GM21576 (cell line): ENCODE measurements at regions not wholly inside any gene's neighbourhood (a gene's known extent, or its start where the extent isn't known, plus 50 kb on each side); places are given as distances from the start of the nearest gene placed in this dataset.

ENCODE experiments used
- ATAC-seq: cut with Tn5 transposase; IDR thresholded peaks from one replicate; pipeline ENCODE4 v1.9.1; 2021; ENCODE audit warnings: mild to moderate bottlenecking, moderate library complexity; ENCODE audit not compliant: unreplicated experiment

DNA sequence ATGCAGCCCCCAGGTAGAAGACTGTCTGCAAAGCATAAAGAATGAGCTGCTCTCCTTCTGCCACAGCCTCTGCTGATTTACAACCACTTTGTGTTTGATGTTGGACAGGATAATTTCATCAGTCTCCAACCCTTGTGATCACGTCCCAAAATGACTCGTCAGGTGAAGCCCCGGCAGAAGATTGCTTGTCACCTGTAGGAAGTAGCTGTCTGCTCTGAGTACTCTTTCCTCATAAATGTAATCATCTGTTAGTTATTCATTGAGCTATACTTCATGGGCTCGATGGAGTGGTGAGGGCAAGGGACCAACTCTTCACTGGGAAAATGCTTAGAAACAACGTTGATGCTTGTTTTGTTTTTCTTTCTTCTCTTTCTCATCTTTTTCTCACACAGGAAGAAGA, 290.9 kb upstream of the SP8 start:
- no peak for ATAC-seq

GRCh38 chr7:21084286-21084685, 297.6 kb upstream of the SP8 start:
- no peak for ATAC-seq

- no peak for ATAC-seq
Measured at GRCh38 chr7:21086688-21087087, 300.0 kb upstream of the SP8 start.

GRCh38 chr7:21089653-21090052, 303.0 kb upstream of the SP8 start:
- no peak for ATAC-seq

GRCh38 chr7:21092766-21093702, 306.3 kb upstream of the SP8 start:
- no peak for ATAC-seq

GRCh38 chr7:21094589-21094988, 307.9 kb upstream of the SP8 start:
- ATAC-seq: no peak

DNA sequence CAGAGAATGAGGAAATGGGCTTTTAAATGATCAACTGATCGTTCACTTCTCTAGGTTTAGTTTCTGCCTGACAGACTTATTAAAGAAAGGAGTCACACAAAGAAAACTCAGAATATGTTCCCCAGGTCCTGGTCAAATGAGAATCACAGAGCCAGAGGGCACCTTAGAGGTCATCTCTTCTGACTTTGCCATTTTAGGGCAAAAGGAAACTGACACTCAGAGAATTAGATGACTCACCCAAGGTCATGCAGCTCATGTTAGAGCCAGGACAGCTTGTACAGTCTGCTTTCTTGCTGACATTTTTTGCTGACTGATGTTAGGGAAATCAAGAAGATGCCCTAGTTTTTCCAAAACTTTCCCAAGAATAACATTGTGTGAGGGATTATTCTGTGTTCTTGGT, 312.7 kb upstream of the SP8 start:
- ATAC-seq: no peak

DNA sequence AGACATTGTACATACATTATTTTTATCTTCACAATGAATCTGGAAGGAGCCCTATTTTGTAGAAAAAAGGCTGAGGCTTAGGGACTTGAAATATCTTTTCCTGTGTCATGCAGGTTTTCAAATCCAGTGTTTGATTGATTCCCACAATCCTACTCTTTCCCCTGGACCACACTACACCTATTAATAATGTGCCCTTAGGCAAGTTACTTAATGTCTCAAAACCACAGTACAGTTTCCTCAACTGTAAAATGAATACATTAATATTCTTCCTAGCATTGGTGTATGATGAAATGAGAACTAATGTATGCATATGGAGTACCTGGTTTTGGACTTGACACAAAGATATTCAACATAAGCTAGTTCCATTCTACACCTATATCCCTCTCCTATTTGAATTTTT, 313.3 kb upstream of the SP8 start:
- ATAC-seq: no peak

DNA sequence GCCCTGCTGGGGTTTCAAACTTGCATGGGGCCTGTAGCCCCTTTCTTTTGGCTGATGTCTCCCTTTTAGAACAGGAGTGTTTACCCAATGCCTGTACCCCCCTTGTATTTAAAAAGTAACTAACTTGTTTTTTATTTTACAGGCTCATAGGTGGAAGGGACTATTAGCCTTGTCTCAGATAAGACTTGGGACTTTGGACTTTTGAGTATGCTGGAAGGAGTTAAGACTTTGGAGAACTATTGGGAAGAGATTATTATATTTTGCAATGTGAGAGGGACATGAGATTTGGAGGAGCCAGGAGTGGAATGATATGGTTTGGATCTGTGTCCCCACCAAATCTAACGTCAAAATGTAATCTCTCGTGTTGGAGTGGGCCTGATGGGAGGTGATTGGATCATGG, 314.9 kb upstream of the SP8 start:
- ATAC-seq: no peak

DNA sequence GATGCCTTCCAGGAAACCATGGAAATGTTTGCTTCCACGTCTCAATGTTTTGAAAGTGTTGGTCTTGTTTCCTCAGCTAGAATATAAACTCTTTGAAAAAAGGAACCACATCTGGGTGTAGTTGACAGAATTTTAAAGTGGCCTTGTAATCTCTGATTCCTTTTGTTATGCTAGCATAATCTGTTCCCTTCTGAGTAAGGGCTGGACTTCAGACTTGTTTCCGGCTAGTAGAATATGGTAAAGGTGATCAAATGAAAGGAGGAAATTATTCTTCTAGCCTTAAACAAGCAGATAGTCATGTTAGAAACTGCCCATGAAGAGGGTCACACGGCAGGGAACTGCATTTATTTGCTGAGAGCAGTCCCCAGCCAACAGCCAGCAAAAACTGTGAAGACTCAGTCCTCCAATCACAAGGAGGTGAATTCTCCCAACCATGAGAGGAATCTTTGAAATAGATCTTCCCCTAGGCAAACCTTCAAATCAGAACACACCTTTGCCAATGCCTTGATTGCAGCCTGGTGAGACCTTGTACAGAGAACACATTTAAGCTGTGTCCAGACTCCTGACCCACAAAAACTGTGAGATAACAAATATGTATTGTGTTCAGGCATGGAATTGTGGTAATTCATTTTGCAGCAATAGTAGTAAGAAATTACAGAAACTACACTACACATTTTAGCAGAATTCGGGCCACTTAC, 316.9 kb upstream of the SP8 start:
- ATAC-seq: no peak

DNA sequence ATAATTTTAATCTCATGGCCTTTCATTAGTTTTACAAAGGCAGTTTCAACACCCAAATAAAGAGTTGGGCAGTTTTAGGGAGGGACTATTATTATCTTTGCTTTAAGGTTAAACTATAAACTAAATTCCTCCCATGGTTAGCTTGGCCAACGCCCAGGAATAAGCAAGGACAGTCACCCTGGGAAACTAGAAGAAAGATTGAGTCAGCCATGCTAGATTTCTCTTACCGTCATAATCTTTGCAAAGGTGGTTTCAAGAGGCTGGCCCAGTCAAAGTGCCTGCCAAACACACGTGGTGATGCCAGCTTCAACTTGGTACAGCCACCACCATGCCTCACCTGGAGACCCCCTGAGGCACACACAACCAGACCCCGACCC, 317.4 kb upstream of the SP8 start:
- ATAC-seq: no peak

DNA sequence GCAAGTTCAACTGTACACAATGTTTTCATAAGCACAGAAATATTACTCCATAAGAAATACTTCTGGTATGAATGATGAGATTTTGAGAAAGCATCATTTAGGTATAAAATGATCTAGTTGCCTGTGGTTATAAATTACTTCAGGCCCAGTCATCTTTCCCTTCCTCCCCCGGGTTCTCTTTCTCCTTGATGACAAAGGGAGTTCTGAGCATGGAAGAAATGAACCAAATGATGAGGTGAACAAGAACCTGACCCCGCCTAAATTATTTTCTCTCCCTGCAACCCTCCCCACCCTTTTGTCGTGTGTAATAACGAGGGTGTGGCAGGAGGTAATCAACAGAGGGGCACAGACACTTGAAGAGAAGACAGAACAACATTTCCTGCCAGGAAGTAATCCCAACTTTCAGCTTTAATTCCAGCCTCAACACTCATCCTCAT, 319.6 kb upstream of the SP8 start:
- ATAC-seq: no peak

- no peak for ATAC-seq
Measured at GRCh38 chr7:21107101-21107500, 320.4 kb upstream of the SP8 start.

DNA sequence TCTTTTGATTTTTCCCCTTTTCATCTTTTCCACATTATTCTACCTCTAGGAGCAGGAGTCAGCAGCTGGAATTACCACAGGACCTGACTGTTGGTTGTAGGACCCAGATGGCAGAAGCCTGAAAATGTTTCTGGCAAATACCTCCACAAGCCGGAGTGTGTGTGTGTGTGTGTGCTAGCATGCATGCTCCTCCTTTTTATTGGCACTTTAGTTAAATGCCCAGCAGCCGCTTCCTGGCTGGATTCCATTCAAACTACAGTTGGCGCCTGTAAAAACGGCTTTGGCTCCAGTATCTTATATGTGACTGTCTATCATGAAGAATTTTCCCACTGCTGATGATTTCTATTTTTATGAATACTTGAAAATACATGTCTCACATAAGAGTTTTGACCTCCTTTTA, 319.7 kb upstream of the SP4 start:
- no peak for ATAC-seq

DNA sequence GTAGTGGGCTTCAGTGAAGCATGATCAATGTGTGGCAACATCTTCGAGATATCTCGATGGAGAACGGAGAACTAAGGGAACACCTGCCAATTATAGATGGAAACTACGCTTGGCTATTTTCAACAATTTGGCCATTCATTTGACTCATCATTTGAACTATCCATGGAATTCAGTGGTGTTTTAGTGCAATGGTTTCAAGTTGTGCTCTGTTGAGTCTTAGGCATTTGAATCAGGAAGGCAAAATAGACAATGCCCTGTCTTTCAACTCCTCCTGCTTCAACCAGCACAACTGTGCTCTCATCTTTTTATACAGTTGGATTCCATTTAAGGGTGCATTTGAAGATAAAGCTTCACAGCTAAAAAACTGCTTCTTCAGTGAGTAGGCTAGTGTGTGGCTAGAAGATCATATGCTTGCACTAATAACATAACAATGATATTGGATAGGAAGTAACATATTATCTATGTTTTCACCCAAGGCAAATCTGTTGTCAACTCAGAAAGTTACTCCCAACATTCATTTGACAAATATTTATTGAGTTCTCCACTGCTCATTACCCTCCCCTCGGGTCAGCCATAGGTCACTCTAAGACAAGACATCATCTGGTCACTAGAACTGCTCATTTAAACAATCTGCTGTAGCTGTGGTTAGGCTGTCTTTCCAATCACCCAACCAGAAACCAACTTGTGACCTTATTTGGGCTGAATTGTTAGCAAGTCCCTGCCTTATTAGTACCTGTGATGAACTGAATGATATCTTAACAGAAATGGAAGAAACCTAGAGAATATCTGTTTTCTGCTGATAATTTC, 314.1 kb upstream of the SP4 start:
- no peak for ATAC-seq

- no peak for ATAC-seq
Measured at GRCh38 chr7:21123586-21123985, 304.3 kb upstream of the SP4 start.

- no peak for ATAC-seq
Measured at GRCh38 chr7:21125297-21125696, 302.6 kb upstream of the SP4 start.

GRCh38 chr7:21128062-21128817, 299.6 kb upstream of the SP4 start:
- ATAC-seq: no peak

GRCh38 chr7:21131897-21132296, 296.0 kb upstream of the SP4 start:
- no peak for ATAC-seq

DNA sequence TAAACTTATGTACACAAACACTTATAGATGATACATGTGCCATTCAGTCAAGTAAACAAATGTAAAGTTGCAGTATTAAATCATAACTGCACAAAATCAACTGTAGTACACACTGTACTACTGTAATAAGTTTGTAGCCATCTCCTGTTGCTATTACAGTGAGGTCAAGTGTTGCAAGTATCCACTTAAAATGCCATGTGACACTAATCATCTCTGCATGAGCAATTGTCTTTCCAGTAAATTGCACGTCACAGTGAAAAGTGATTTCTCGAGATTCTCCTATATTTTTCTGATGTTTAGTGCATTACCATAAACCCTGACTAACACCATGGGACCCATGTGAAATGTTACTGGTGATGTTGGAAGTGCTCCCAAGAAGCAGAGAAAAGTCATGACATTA, 293.3 kb upstream of the SP4 start:
- no peak for ATAC-seq

GRCh38 chr7:21135437-21135836, 292.4 kb upstream of the SP4 start:
- no peak for ATAC-seq
